ENCODE measurements at regions not wholly inside any gene's neighbourhood (a gene's known extent, or its start where the extent isn't known, plus 50 kb on each side); places are given as distances from the start of the nearest gene placed in this dataset.

DNA sequence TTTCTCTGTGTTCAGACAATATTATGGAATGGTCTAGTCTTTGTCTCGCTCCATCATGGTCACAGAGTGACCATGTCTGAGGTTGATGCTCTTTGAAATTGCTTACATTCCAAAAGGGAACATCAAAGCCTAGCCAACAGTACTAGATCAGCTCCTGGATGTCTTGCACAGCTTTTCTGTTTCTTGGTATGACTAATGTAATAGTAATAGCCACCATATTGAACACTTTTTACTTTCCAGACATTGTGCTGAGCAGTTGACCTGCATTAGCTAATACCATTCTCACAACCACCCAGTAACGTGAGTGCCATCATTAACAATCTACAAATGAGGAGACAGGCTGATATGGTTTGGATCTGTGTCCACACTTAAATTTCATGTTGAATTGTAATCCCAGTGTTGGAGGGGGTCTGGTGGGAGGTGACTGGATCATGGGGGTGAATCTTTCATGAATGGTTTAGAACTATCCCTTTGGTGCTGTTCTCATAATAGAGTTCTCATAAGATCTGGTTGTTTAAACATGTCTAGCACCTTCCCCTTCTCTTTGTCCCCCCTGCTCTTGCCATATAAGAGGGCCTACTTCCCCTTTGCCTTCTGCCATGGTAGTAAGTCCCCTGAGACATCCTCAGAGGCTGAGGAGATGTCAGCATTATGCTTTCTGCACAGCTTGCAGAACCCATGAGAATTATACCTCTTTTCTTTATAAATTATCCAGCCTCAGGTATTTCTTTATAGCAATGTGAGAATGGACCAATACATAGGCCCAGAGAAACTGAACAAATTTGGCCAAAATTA lies 577.5 kb upstream of the CLINT1 start:
- no peak for DNase-seq (ENCODE audit: low read depth)
- TF ChIP-seq, protein P1, sequence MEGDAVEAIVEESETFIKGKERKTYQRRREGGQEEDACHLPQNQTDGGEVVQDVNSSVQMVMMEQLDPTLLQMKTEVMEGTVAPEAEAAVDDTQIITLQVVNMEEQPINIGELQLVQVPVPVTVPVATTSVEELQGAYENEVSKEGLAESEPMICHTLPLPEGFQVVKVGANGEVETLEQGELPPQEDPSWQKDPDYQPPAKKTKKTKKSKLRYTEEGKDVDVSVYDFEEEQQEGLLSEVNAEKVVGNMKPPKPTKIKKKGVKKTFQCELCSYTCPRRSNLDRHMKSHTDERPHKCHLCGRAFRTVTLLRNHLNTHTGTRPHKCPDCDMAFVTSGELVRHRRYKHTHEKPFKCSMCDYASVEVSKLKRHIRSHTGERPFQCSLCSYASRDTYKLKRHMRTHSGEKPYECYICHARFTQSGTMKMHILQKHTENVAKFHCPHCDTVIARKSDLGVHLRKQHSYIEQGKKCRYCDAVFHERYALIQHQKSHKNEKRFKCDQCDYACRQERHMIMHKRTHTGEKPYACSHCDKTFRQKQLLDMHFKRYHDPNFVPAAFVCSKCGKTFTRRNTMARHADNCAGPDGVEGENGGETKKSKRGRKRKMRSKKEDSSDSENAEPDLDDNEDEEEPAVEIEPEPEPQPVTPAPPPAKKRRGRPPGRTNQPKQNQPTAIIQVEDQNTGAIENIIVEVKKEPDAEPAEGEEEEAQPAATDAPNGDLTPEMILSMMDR (IDR thresholded peaks at IDR 0.05; ENCODE audit: low read depth, low read length, missing control alignments), result no peak
- H3K4me3 ChIP-seq (ENCODE audit: low read depth, low read length), result no peak overlapping the region

- no peak overlapping the region for H3K4me3 ChIP-seq (ENCODE audit: low read depth, low read length)
- TF ChIP-seq, protein P1 (IDR thresholded peaks at IDR 0.05; ENCODE audit: low read depth, low read length, missing control alignments), result no peak
- no peak for DNase-seq (ENCODE audit: low read depth)
Measured at GRCh38 chr5:158435161-158435616, 576.2 kb upstream of the CLINT1 start.

DNA sequence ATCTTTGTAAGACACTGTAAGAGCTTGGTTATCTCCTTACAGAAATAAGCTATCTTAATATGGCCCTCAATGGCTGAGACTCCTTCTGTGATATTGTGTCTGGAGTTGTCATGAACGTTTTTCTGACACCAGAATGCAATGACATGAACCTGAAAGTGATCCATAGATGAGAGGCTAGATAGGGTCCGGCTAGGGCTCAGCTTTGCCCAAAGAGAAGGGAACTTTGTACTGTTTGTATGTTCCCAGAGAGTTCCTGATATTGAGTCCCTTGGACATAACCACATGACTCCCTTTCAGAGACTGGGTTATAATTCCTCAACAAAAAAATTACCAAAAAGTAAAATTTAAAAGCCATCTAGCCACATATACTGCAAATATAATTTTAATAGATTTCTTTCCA lies 575.8 kb upstream of the CLINT1 start:
- H3K4me3 ChIP-seq (ENCODE audit: low read depth, low read length), result no peak overlapping the region
- DNase-seq (ENCODE audit: low read depth), result no peak
- TF ChIP-seq, protein P1 (IDR thresholded peaks at IDR 0.05; ENCODE audit: low read depth, low read length, missing control alignments), result no peak

- DNase-seq (ENCODE audit: low read depth), result no peak
- no peak overlapping the region for H3K4me3 ChIP-seq (ENCODE audit: low read depth, low read length)
- TF ChIP-seq, protein P1 (IDR thresholded peaks at IDR 0.05; ENCODE audit: low read depth, low read length, missing control alignments), result no peak
Measured at GRCh38 chr5:158433634-158434033, 574.7 kb upstream of the CLINT1 start.

DNA sequence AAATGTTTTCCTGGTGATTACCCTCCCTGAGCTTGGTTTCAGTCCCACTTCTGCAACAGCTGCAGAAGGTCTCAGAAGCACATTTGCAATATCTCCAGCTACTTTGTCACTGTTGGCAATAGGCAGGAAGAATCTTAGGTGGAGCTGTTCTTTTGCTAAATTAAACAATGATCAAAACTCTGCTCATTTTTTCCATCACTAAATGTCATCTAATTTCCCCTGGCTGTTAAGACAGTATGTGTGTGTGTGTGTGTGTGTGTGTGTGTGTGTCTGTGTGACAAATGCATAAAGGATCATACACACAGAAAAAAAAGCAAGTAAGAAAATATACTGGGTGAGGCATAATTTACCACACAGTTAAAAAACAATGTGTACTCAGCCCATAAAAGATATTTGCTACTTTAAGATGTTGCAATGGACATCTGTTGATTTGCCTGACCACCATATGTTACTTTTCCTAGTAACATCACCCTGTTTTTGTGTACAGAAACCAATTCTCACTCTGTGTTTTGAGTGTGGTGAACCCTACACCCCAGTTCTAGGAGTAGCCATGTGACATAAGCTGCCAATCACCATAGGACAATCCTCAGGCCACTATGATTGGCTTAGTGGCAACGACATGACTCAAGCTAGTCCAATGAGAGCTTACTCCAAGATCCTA lies 572.6 kb upstream of the CLINT1 start:
- TF ChIP-seq, protein P1 (IDR thresholded peaks at IDR 0.05; ENCODE audit: low read depth, low read length, missing control alignments), result no peak
- DNase-seq (ENCODE audit: low read depth), result peak; percentile 45
- H3K4me3 ChIP-seq (ENCODE audit: low read depth, low read length), result no peak overlapping the region

DNA sequence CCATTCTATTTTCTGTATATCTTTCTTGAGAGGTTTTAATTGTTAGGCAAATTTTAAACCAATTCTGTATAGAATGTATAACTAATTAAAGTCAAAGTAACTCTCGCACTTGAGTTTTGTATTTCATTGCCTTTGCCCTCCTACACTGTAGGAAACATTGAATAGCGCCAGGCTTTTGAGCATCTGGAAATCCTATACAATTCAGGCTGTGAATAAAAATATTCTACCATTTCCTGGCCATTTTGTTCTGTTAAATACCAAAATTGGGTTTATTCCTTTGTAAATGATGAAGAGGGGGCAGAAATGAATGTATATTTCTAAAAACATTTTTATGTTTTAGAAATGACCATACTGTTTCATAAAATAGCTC lies 571.8 kb upstream of the CLINT1 start:
- TF ChIP-seq, protein P1 (IDR thresholded peaks at IDR 0.05; ENCODE audit: low read depth, low read length, missing control alignments), result no peak
- no peak overlapping the region for H3K4me3 ChIP-seq (ENCODE audit: low read depth, low read length)
- DNase-seq (ENCODE audit: low read depth), result no peak

Measured in GM12864 (cell line).